SU-DHL-6 (cell line): ENCODE measurements at regions not wholly inside any gene's neighbourhood (a gene's known extent, or its start where the extent isn't known, plus 50 kb on each side); places are given as distances from the start of the nearest gene placed in this dataset.

Experiments
- CTCF ChIP-seq: fragments of 200-600 bp; sonication (generic); IDR thresholded peaks from one replicate; pipeline ENCODE4 v1.5.1; 2017; ENCODE audit warnings: antibody characterized with exemption, mild to moderate bottlenecking, low read length, moderate library complexity; ENCODE audit not compliant: insufficient read depth, poor library complexity, severe bottlenecking
- EZH2phosphoT487 ChIP-seq: fragments of 200-600 bp; sonication (generic), shearing (Covaris generic); conservative IDR thresholded peaks from 2 replicates; pipeline ENCODE4 v1.6.1; 2018; ENCODE audit warnings: mild to moderate bottlenecking, antibody characterized with exemption, low read length, moderate library complexity, mixed read lengths

- no peak for TF ChIP-seq CTCF
- no peak for TF ChIP-seq EZH2phosphoT487
Measured at GRCh38 chr2:758073-758820, 81.0 kb upstream of the TMEM18 start.
